Osteocyte (in vitro differentiated cells): ENCODE measurements at regions not wholly inside any gene's neighbourhood (a gene's known extent, or its start where the extent isn't known, plus 50 kb on each side); places are given as distances from the start of the nearest gene placed in this dataset.

Experiments
- DNase-seq: peaks from one replicate; pipeline ENCODE4 v3.0.0; 2021; ENCODE audit warnings: mixed read lengths; ENCODE audit not compliant: unreplicated experiment; ENCODE audit errors: extremely low spot score
- H3K27ac Mint-ChIP-seq: one replicate; pipeline ENCODE4 v1.8.0; 2021; ENCODE audit warnings: mild to moderate bottlenecking, mixed read lengths; ENCODE audit not compliant: unreplicated experiment
- H3K27me3 Mint-ChIP-seq: one replicate; pipeline ENCODE4 v1.8.0; 2021; ENCODE audit warnings: mixed read lengths; ENCODE audit not compliant: unreplicated experiment
- H3K36me3 Mint-ChIP-seq: one replicate; pipeline ENCODE4 v1.8.0; 2021; ENCODE audit warnings: mixed read lengths; ENCODE audit not compliant: unreplicated experiment
- H3K4me1 Mint-ChIP-seq: one replicate; pipeline ENCODE4 v1.8.0; 2021; ENCODE audit warnings: mixed read lengths; ENCODE audit not compliant: unreplicated experiment
- H3K4me3 Mint-ChIP-seq: one replicate; pipeline ENCODE4 v1.8.0; 2021; ENCODE audit warnings: mild to moderate bottlenecking, moderate library complexity, mixed read lengths; ENCODE audit not compliant: unreplicated experiment
- H3K9me3 Mint-ChIP-seq: one replicate; pipeline ENCODE4 v1.8.0; 2021; ENCODE audit warnings: mixed read lengths; ENCODE audit not compliant: unreplicated experiment
- CTCF ChIP-seq: fragments of 200-600 bp; sonication (generic); IDR thresholded peaks from 2 replicates; pipeline ENCODE4 v1.5.0; 2021; ENCODE audit warnings: antibody characterized with exemption, mild to moderate bottlenecking, moderate library complexity

GRCh38 chr16:54796211-54796610 lies 134.5 kb upstream of the IRX5 start:
- no peaks in the 10 kb centered on the region for H3K36me3 Mint-ChIP-seq
- no peak overlapping the region for H3K27ac Mint-ChIP-seq
- no peak overlapping the region for H3K4me3 Mint-ChIP-seq
- no peaks in the 10 kb centered on the region for H3K9me3 Mint-ChIP-seq
- DNase-seq, result no peak
- no peaks in the 10 kb centered on the region for H3K4me1 Mint-ChIP-seq
- no peaks in the 10 kb centered on the region for H3K27me3 Mint-ChIP-seq
- no peak for TF ChIP-seq CTCF

GRCh38 chr16:54792811-54793210 lies 137.9 kb upstream of the IRX5 start:
- no peak for TF ChIP-seq CTCF
- H3K27me3 Mint-ChIP-seq, result no peaks in the 10 kb centered on the region
- no peak overlapping the region for H3K27ac Mint-ChIP-seq
- H3K4me3 Mint-ChIP-seq, result no peak overlapping the region
- no peaks in the 10 kb centered on the region for H3K36me3 Mint-ChIP-seq
- DNase-seq, result peak; percentile 5
- H3K9me3 Mint-ChIP-seq, result no peaks in the 10 kb centered on the region
- no peaks in the 10 kb centered on the region for H3K4me1 Mint-ChIP-seq

GRCh38 chr16:54787045-54787444 lies 143.6 kb upstream of the IRX5 start:
- no peak for TF ChIP-seq CTCF
- H3K4me1 Mint-ChIP-seq, result no peaks in the 10 kb centered on the region
- H3K27ac Mint-ChIP-seq, result no peak overlapping the region
- H3K4me3 Mint-ChIP-seq, result no peak overlapping the region
- H3K27me3 Mint-ChIP-seq, result no peaks in the 10 kb centered on the region
- peaks cover 21% of the 10 kb centered on the region for H3K9me3 Mint-ChIP-seq
- no peaks in the 10 kb centered on the region for H3K36me3 Mint-ChIP-seq
- DNase-seq, result no peak

GRCh38 chr16:54783980-54784379 lies 146.7 kb upstream of the IRX5 start:
- Mint-ChIP-seq H3K4me1 (no peaks in the 10 kb centered on the region), H3K36me3 (no peaks in the 10 kb centered on the region), H3K27me3 (no peaks in the 10 kb centered on the region), H3K4me3 (no peak overlapping the region), H3K27ac (no peak overlapping the region), H3K9me3 (peaks cover 25% of the 10 kb centered on the region)
- TF ChIP-seq CTCF, result no peak
- DNase-seq, result no peak

- no peaks in the 10 kb centered on the region for H3K27me3 Mint-ChIP-seq
- no peak overlapping the region for H3K27ac Mint-ChIP-seq
- no peak overlapping the region for H3K4me3 Mint-ChIP-seq
- no peaks in the 10 kb centered on the region for H3K36me3 Mint-ChIP-seq
- TF ChIP-seq CTCF, result no peak
- peak; percentile 36 for DNase-seq
- H3K4me1 Mint-ChIP-seq, result no peaks in the 10 kb centered on the region
- H3K9me3 Mint-ChIP-seq, result peaks cover 25% of the 10 kb centered on the region
Observed at GRCh38 chr16:54783226-54783625, 147.4 kb upstream of the IRX5 start.
